ENCODE measurements at regions not wholly inside any gene's neighbourhood (a gene's known extent, or its start where the extent isn't known, plus 50 kb on each side); places are given as distances from the start of the nearest gene placed in this dataset.

GRCh38 chr2:76564734-76565133 is 854.0 kb upstream of the GCFC2 start:
- TF ChIP-seq, protein P1, sequence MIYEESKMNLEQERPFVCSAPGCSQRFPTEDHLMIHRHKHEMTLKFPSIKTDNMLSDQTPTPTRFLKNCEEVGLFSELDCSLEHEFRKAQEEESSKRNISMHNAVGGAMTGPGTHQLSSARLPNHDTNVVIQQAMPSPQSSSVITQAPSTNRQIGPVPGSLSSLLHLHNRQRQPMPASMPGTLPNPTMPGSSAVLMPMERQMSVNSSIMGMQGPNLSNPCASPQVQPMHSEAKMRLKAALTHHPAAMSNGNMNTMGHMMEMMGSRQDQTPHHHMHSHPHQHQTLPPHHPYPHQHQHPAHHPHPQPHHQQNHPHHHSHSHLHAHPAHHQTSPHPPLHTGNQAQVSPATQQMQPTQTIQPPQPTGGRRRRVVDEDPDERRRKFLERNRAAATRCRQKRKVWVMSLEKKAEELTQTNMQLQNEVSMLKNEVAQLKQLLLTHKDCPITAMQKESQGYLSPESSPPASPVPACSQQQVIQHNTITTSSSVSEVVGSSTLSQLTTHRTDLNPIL (CRISPR knock-in tag; IDR thresholded peaks at IDR 0.05; ENCODE audit: low read depth): no peak
- TF ChIP-seq ARNTL (CRISPR knock-in tag; IDR thresholded peaks at IDR 0.05; ENCODE audit: borderline replicate concordance, low read depth): no peak
- TF ChIP-seq ISL1 (CRISPR knock-in tag; IDR thresholded peaks at IDR 0.05): no peak
- TF ChIP-seq, protein P2, sequence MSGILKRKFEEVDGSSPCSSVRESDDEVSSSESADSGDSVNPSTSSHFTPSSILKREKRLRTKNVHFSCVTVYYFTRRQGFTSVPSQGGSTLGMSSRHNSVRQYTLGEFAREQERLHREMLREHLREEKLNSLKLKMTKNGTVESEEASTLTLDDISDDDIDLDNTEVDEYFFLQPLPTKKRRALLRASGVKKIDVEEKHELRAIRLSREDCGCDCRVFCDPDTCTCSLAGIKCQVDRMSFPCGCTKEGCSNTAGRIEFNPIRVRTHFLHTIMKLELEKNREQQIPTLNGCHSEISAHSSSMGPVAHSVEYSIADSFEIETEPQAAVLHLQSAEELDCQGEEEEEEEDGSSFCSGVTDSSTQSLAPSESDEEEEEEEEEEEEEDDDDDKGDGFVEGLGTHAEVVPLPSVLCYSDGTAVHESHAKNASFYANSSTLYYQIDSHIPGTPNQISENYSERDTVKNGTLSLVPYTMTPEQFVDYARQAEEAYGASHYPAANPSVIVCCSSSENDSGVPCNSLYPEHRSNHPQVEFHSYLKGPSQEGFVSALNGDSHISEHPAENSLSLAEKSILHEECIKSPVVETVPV (CRISPR knock-in tag; IDR thresholded peaks at IDR 0.05): no peak
- TF ChIP-seq SNAI2 (CRISPR knock-in tag; IDR thresholded peaks at IDR 0.05): no peak
- no peak for TF ChIP-seq RARB (CRISPR knock-in tag; IDR thresholded peaks at IDR 0.05)
- TF ChIP-seq PPARA (CRISPR knock-in tag; IDR thresholded peaks at IDR 0.05; ENCODE audit: borderline replicate concordance): no peak
- no peak for TF ChIP-seq TCF4 (CRISPR knock-in tag; IDR thresholded peaks at IDR 0.05; ENCODE audit: borderline replicate concordance)
- TF ChIP-seq PATZ1 (CRISPR knock-in tag; IDR thresholded peaks at IDR 0.05; ENCODE audit: borderline replicate concordance): no peak

Data from SK-N-SH treated with all-trans-retinoic acid at 6 μM for 48 hours (cell line).